Stimulated activated CD4-positive, alpha-beta T cell treated with anti-CD3 and anti-CD28 coated beads, TNF-alpha, amount 100 ng/mL, for 4 hours (primary cell): ENCODE measurements at regions not wholly inside any gene's neighbourhood (a gene's known extent, or its start where the extent isn't known, plus 50 kb on each side); places are given as distances from the start of the nearest gene placed in this dataset.
"Not testable (repeated sequence)": the region's sequence is repeated elsewhere in the genome, so short reads cannot be mapped to it uniquely, and the experiment has no call there.

Source experiments
- DNase-seq, 3 experiments: peaks; one replicate each; pipeline ENCODE4 v3.0.0-alpha.2; 2020; ENCODE audit warnings: low read depth in 3 of 3

DNA sequence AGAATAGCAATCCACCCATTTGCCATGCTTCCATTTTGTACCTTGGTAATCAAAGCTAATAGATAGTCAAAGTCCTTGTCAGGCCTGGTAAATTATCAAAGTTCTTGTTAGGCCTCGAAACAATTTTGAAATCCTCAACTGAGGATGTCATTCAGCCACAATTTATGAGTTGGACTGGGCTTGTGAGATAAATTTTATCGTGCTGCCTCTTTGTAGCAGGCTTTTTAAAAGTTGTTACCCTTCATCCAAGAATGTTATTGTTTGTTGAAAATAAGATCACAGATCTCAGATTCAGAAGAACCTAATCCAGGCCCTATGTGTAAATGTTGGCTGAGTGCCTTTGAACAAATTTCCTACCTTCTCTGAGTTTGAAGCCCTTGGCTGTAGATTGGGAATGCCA lies 143.3 kb upstream of the PROK2 start:
- DNase-seq, result no peak

DNA sequence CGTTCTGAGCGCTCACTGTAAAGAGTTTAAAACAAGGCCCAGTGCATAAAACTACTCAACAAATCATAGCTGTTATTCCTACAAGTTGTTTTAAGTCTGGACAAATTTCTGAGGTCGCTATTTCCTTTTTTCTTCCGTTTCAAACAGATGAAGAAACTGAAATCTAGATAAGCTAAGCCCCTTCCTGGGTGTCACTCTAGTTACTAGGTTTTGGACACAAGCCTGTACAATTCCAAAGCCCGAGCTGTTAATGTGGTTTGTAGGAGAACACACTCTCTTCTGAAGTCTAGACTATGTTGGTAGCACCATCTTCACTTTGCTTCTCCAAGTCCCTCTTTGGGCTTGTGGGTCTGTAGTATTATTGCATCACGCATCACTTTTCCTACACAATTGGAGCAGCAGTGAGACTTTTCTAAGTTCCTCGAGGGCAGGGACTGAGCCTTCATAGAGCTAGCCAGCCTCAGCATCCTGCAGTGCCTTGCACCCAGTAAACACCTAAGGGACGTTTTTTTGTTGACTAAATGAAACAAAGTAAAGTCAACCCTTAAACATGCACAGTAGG lies 142.6 kb upstream of the PROK2 start:
- no peak for DNase-seq

DNA sequence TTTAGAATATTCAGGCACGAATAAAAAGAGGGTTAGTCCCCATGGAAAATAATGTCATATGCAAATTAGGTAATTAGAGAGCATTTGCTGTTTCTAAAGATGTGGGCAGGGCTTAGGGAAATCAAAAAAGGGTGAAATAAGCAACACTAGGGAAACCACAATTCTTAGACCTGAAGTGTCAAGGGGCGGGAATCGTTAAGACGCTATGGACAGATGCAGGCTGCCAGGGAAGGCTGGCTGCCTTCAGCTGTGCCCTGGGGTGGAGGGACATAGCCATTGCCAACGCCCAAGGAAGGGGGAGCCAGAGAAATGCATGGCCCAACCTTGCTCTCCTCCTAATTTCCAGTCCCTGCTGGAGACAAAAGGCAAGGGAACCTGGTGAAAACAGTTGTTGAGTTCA lies 141.7 kb upstream of the PROK2 start:
- DNase-seq, result no peak

DNA sequence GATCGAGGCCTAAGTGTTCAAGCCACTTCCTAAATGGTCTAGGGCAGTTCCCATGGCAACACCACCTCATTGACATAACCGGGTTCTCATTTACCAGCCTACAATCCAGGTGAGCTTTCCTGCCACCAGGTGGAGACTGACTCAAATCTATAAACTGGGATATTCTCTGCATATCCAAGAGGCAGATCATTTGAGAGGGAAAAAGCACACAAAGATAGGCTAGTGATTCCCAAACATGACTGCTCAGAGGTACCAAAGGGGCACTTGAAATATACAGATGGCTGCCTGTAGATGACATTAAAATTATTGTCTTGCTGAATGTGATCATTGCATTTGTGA lies 141.3 kb upstream of the PROK2 start:
- no peak for DNase-seq

DNA sequence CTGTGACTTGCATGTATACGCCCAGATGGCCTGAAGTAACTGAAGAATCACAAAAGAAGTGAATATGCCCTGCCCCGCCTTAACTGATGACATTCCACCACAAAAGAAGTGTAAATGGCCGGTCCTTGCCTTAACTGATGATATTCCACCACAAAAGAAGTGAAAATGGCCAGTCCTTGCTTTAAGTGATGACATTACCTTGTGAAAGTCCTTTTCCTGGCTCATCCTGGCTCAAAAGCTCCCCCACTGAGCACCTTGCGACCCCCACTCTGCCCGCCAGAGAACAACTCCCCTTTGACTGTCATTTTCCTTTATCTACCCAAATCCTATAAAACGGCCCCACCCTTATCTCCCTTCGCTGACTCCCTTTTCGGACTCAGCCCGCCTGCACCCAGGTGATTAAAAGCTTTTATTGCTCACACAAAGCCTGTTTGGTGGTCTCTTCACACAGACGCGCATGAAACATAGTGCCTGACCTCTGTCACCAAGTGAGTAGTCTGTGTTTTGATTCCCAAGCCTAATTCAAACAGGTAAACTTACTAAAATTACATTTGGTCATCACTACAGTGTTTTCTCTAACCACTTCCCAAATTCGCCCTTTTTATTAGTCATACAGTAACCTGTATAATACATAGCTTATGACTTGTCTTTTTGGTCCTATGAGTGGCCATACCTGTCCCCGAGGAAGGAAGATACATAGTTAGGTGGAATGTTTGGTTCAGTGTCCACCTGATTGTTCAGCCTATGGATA lies 140.7 kb upstream of the PROK2 start:
- DNase-seq, result not testable (repeated sequence)

DNA sequence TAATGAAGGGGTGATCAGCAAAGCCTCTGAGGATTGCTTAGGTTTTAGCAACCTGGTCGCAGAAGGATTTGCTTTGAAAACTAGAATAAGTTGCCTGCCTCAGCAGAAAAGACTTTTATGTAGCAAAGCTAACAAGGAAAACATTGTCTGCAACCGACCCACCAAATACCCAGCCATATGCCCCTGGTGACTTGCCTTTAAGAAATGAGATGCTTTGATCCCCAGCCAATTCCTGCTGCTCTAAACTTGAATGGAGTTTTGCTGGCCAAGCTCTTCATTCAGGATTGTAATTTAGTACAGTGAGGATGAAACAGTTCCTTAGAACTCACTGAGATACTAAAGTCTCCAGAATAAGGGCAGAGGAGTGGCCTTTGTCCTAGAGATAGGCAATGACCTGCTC lies 139.8 kb upstream of the PROK2 start:
- DNase-seq, result no peak

DNA sequence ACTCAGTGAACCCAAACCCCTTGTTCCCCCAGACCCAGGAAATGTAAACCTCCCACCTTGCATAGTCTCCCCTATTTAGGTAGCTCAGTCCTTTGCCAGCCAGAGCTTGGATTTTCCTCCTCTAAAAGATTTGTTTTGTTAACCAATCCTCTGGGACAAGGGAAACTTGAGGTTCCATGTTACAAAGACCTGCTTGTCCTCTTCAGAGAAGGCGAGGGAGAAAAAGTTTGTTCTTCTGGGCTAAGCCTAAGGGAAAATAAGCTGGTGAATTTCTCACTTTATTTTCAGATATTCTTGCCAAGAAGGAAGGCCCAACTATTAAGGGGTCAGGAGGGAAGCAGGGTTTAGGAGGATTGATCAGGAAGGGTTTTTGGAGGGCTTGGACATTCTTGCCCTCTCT lies 136.1 kb upstream of the PROK2 start:
- DNase-seq, result no peak

DNA sequence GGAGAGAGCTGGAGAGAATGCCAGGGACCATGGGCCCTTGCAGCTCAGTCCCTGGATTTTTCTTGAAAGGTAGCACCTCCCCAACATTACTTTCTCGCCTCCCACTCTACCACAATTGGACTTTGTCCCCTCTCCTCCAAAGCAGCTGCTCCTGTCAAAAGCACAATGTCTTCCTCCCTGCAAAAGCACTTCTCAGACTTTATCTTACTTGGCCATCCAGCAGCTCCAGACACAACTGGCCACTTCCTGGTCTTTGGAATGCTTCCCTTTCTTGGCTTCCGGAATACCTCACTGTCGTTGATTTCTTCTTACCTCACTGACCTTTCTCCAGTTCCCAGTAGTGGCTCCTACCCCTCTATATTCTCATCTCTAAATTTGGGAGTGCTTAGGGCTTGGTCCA lies 134.6 kb upstream of the PROK2 start:
- no peak for DNase-seq

DNA sequence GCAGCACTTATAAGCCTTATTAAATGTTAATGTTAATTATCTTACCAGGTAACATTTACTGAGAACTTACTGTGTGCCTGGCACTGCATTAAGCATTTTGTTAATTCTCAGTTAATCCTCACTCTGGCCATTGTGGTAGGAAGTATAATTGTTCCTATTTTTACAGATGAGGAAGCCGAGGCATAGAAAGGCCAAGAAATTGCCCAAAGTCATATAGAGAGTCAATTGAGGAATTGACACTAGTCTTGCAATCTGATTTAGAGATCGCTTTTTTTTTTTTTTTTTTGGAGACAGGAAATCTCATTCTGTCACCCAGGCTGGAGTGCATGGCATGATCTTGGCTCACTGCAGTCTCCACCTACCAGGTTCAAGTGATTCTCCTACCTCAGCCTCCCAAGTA lies 132.6 kb upstream of the PROK2 start:
- no peak for DNase-seq

DNA sequence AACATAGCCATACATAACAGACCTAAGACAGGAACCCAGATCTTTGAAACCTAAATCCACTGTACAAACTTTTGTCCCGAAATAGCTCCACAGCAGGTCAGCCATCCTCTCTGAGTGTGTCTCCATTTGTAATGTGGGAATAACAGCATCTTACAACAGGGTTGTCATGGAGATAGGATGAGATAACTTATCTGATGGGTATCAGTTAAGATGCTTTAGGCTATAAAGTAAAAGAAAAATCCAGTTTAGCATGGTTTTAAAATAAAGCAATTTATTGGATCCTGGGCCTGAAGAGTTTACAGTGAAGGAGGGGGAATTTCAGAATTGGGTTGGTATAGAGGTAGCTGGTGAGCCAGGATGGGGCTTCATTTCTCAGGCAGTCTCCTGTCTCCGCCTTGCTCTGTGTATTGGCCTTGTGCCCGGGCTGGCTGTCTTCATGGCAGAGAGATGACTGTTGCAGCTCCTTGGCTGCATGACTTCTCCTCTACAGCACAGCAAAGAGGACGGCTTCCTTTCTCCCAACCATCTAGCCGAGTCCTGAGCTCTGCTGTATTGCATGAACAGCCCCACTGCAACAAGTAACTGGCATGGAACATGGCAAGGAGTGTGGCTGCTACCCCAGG lies 131.9 kb upstream of the PROK2 start:
- DNase-seq, result no peak

DNA sequence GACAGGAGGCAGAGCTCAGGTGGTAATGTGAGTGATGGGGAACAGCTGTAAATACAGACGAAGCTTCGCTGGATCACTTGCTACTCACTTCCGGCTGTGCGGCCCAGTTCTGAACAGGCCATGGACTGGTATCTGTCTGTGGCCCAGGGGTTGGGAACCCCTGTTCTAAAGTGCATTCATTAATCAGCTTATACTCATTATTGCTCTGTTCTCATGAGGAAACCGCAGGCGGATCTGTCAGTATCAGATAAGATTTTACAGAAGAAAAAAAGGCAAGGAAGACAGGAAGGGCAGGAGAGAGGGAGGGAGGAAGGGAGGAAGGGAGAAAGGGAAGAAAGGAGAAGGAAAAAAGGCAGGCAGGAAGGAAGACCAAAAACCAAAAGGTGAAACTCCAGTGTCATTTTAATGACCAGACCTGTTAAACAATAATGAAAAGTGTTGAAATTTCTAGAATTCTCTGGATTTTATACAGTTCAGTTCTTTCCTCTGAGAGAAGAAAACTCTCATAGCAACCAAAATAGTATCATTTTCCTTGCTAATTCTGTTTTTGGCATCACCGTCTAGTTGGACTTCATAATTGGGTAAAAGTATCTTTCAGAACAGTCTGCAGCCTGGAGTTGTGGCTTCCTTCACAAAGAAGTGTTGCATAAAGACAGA lies 128.0 kb upstream of the PROK2 start:
- no peak for DNase-seq

DNA sequence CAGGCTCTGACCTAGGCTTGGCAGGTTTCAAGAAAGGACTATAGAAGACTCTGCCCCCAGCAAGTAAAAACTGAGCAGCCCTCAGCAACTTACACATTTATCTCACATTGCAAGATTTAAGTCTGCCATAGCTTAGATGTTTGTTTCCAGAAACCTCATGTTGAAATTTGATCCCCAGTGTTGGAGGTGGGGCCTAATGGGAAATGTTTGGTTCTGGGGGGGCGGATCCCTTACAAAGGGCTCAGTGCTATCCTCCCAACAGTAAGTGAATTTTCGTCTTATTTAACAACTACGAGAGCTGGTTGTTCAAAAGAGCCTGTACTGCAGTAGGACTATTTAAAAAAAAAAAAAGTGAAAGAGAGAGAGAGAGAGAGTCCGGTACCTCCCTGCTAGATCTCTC lies 125.2 kb upstream of the PROK2 start:
- no peak for DNase-seq

DNA sequence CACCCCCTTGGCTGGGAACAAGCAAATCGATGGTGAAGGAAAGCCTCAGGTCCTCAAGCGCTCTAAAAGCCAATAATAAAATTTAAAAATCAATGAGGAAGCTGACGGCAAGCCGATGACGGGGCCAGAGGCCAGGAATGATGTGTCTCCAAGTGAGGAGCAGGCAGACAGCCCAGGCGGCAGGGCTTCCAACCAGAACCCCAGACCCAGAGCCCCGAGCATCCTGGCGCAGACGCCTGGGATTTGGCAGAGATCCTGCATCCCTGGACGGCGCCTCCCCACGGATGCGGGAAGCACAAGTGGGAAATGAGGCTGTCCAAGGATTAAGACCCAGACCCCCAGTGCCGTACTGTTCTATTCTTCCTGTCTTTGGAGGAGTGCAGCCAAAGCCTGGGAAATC lies 123.0 kb upstream of the PROK2 start:
- no peak for DNase-seq

DNA sequence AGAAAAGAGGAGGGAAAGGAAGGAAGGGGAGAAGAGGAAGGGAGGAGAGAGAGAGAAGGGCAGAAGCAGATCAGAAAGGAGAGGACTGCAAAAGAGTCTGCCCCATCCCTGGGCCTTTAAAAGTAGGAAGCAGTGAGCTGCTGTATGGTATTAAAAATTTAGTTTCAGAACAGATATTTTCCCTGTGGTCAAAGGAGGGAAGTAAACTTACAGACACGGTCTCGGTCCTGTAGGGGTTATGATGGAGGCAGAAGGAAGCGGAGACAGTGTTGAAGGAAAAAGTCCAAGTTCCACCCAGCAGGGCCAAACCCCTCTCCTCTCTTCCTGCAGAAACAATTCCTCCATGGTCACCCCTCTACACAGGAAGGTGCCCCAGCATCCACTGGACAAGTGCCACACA lies 122.0 kb upstream of the PROK2 start:
- no peak for DNase-seq

DNA sequence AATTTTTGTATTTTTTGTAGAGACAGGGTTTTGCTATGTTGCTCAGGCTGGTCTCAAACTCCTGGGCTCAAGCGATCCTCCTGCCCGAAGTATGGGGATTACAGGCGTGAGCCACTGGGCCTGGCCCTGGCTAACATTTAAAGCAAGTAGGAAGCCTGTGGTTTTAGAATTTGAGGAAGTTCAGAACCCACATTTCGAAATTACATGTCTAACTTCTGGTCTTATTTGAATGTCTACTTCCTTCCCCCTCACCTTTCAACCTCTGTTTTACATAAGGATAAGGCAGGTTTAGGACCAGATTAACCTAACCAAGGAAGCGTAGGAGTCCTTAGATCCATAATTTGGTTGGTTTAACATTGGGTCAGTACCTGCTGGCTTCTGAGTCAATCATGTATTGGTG lies 120.5 kb upstream of the PROK2 start:
- DNase-seq, result no peak

DNA sequence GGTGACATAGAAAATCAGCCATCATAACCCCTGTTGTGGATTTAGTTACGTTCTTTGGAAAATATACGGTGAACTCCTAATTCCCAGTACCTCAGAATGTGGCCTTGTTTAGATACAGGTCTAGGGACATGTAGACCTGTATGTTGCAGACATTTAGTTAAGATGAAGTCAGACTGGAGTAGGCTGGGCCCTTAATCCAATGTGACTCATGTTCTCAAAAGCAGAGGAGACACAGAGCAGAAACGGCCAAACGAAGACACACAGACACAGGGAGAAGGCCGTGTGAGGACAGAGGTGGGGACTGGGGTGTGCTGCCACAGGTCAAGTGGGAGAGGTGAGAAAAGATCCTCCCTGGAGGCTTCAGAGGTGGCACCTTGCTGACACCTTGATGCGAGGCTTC lies 119.0 kb upstream of the PROK2 start:
- DNase-seq, result no peak

DNA sequence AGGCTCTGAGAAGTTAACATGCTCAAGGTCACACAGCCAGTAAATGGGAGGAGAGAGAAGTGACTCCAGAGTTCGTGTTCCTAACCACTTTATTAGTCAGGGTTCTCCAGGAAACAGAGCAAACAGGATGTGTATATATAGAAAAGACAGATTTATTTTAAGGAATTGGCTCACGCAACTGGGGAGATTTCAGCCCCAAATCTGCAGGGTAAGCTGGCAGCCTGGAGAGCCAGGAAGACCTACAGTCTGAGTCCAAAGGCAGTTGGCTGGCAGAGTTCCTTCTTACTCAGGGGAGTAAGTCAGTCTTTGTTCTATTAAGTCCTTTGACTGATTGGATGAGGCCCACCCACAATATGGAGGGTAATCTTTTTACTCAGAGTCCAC lies 118.2 kb upstream of the PROK2 start:
- no peak for DNase-seq

DNA sequence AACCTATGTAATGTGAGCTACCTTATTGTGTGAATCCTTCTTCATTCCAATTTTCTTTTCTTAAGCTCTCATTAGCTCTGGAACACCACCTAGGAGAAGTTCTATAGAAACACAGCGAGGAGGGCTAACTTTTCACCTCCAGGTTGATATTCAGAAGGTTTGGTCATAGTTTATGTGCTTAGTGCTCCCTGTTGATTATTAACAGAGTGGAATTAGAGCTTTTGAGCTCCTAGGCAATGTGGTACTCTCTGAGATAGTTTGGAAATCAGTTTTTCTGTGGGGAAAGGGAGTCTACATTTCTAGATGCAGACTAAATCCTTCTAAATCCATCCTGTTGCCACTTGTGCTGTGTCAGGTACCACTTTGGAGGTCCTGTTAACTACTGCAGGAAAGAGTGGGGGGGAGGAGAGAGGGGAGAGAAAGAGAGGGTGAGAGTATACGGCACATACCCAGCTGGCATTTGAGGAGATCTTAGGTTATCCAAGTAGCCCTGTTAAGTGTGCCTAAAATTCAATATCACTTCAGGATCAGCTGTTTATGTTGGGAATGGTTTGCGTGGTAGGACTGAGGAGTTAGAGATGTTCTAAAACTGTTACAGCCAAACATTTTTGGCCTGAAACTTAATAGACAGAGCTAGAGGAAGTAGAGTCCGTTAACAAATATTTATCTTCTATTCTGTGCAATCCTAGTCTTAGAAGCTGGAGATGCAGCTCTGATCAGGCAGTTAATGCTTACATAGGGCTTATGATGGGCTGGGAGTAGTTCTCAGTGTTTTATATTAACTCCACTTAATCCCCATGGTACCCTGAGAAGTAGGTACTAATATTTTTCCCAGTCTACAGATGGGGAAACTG lies 117.5 kb upstream of the PROK2 start:
- DNase-seq, result no peak

DNA sequence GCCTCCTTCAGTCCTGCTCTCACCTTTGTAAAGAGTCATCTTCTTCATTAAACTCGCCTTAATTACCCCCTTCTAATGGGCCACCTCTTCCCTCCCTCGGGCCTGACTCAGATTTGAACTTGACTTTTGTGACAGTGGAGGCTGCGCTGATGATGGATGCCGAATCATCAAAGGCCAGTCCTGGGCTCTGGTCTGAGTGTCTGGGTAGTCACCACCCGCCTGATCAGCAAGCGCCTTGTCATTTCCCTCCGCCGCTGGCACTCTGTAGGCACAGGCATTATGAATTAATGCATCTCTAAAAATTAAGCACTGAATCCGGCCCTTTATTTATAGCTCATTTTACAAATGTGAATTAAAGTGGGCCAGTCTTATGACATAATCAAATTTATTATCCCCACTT lies 116.7 kb upstream of the PROK2 start:
- DNase-seq, result no peak

DNA sequence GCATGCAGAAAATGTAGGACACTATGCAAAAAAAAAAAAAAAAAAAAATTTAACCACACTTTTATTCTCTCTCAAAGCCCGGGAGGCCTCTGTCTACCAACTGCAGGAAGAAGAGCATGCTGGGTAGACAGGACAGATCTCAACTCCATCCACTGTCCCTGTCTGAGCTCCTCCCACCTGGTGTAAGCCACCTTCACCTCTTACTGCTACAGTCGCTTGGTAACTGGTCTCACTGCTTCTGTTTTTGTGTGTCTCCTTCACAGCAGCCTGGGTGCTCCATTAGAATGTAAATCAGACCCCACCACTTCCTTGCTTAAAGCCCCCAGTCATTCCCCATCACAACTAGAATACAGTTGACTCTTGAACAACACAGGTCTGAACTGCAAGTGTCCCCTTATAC lies 115.1 kb upstream of the PROK2 start:
- no peak for DNase-seq

DNA sequence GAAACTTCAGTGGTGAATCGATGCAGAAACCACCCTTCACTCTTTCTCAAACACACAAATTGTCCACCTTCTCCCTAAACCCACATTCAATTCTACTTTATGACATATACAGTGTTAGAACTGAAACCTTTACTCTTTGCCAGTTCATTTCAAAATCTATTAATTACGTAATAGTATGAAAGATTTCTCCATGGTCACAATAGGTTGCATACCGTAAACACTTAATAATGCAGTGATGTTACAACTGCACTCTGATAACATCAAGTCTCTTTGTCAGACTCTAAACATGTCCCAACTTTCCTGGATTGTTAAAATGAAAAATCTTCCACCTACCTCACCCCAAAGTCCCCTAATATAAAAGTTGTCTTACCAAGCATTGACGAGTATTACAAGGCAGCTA lies 111.8 kb upstream of the PROK2 start:
- DNase-seq, result no peak
